MM.1S (cell line): ENCODE measurements at regions not wholly inside any gene's neighbourhood (a gene's known extent, or its start where the extent isn't known, plus 50 kb on each side); places are given as distances from the start of the nearest gene placed in this dataset.

ENCODE experiments used
- DNase-seq: peaks from one replicate; pipeline ENCODE4 v3.0.0-alpha.2; 2015
- H2AFZ ChIP-seq: fragments of 300-600 bp; sonication (generic); 2 replicates; pipeline ENCODE4 v1.6.0; 2016; ENCODE audit warnings: antibody characterized with exemption, low read length
- H3F3A ChIP-seq: fragments of 300-600 bp; sonication (generic); 2 replicates; pipeline ENCODE4 v1.6.1; 2016; ENCODE audit warnings: mild to moderate bottlenecking, antibody characterized with exemption, low read length, moderate library complexity, mixed read lengths; ENCODE audit not compliant: insufficient read depth
- H3K27ac ChIP-seq: fragments of 300-600 bp; sonication (generic); 2 replicates; pipeline ENCODE4 v1.5.1; 2016; ENCODE audit warnings: mild to moderate bottlenecking, low read length
- H3K27me3 ChIP-seq: fragments of 300-600 bp; sonication (generic); replicated peaks from 2 replicates; pipeline ENCODE4 v1.6.0; 2016; ENCODE audit warnings: low read length; ENCODE audit not compliant: insufficient read depth
- H3K36me3 ChIP-seq: fragments of 300-600 bp; sonication (generic); replicated peaks from 2 replicates; pipeline ENCODE4 v1.6.1; 2016; ENCODE audit warnings: mild to moderate bottlenecking, low read length, mixed read lengths; ENCODE audit not compliant: insufficient read depth
- H3K4me1 ChIP-seq: fragments of 300-600 bp; sonication (generic); 2 replicates; pipeline ENCODE4 v1.6.1; 2016; ENCODE audit warnings: low read length, mixed read lengths
- H3K4me2 ChIP-seq: fragments of 300-600 bp; sonication (generic); 2 replicates; pipeline ENCODE4 v1.6.0; 2016; ENCODE audit warnings: low read depth, low read length
- H3K4me3 ChIP-seq: fragments of 300-600 bp; sonication (generic); 2 replicates; pipeline ENCODE4 v1.5.1; 2016; ENCODE audit warnings: low read length, mixed read lengths
- H3K79me2 ChIP-seq: fragments of 300-600 bp; sonication (generic); 2 replicates; pipeline ENCODE4 v1.6.1; 2016; ENCODE audit warnings: mixed run types, low read length, mixed read lengths
- H3K9ac ChIP-seq: fragments of 300-600 bp; sonication (generic); 2 replicates; pipeline ENCODE4 v1.6.1; 2016; ENCODE audit warnings: low read length, mixed read lengths
- H3K9me2 ChIP-seq: fragments of 300-600 bp; sonication (generic); replicated peaks from 2 replicates; pipeline ENCODE4 v1.6.1; 2016; ENCODE audit warnings: mild to moderate bottlenecking, low read length, mixed read lengths; ENCODE audit not compliant: insufficient read depth
- H3K9me3 ChIP-seq: fragments of 300-600 bp; sonication (generic); replicated peaks from 2 replicates; pipeline ENCODE4 v1.6.1; 2016; ENCODE audit warnings: mild to moderate bottlenecking, low read length, mixed read lengths; ENCODE audit not compliant: insufficient read depth
- H4K20me1 ChIP-seq: fragments of 300-600 bp; sonication (generic); 2 replicates; pipeline ENCODE4 v1.6.1; 2016; ENCODE audit warnings: mild to moderate bottlenecking, low read length, moderate library complexity, mixed read lengths; ENCODE audit not compliant: insufficient read depth
- EZH2 ChIP-seq: fragments of 300-600 bp; sonication (generic); optimal IDR thresholded peaks from 2 replicates; pipeline ENCODE3; 2017; ENCODE audit warnings: low read depth, mild to moderate bottlenecking, antibody characterized with exemption, low read length, mixed read lengths
- EZH2phosphoT487 ChIP-seq: fragments of 300-600 bp; sonication (generic); IDR thresholded peaks from 2 replicates; pipeline ENCODE4 v1.6.1; 2018; ENCODE audit warnings: antibody characterized with exemption, low read length
- TF ChIP-seq, protein P1 (sequence below): fragments of 300-600 bp; sonication (generic); IDR thresholded peaks from 2 replicates; pipeline ENCODE4 v1.5.1; 2016; ENCODE audit warnings: antibody characterized with exemption, low read length, mixed read lengths

DNA sequence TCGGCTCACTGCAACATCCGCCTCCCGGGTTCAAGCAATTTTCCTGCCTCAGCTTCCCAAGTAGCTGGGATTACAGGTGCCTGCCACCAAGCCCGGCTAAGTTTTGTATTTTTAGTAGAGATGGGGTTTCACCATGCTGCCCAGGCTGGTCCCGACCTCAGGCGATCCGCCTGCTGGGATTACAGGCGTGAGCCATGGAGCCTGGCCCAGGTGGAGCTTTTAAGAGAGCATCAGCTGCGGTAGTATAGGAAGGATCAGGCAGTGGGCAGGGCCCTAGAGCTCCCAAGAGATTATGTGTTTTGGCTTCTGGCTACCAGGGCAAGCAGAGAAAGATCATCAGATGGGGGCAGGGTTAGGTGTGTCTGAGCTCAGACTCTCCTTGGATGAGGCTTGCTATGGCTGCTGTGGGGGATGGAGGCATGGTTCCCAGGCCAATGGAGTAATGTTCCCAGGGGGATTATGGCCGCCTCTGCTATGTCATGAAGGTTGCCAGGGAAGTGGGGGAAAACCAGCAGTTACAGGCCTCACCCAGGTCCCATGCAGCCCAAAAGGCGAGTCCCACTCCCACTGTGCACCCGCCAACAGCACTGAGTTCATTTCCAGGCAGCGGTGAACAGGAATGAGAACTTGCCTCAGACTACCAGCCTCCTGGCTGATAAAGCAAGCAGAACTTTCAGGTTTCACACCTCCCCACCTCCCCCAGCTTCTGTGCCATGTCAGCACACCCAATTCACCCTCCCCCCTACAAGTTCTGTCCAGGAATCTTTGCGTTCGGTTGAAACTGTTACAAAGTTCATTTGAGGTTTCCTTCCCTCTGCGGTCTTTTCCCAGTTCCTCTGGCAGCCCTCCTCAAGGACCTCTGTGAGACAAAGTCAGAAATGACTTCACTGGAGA is 507.6 kb downstream of the SPATA31D1 start:
- Histone ChIP-seq H3K4me2 (peak overlapping the region; percentile 66), H2AFZ (0 out of 2 replicates have a peak overlapping the region, but pooled peaks have one; percentile 46)

DNA sequence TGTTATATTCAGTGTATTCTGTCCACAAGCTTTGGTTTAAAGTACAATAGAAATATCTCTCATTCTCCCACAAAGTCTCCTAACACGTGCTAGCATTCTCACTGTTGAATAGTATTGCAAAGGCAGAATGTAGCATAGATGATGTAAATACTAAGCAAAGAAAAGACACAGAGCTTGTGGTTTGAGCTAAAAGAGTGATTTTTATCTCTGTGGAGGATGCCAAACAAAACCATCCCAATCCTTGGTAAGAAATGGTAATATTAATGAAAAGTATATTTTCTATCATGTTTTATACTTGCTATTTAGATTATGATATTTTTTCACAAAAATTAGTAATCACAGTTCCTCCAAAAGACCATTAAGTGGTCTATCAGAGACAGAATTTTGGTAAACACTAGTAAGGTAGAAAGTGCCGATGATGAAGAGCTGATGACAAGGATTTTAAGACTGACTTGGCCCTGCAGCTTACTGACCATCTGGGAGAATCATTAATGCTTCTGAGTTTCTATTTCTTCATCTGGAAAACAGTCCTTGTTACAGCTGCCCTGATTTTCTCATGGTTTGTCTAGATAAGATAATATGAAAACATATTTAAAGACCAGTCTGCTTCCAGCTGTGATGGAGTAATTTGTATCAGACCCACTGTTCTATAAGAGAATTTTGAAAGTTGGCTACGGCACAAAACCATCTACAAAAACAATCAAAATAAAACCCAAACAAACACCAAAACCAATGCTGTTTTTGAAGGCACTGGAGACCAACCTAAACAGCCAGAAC is 510.2 kb downstream of the SPATA31D1 start:
- Histone ChIP-seq H3F3A (no peaks in the 10 kb centered on the region), H4K20me1 (no peaks in the 10 kb centered on the region), H3K9me2 (no peaks in the 10 kb centered on the region), H3K79me2 (no peaks in the 10 kb centered on the region), H3K27ac (no peak overlapping the region), H3K9ac (no peak overlapping the region), H3K4me3 (no peak overlapping the region), H3K4me1 (peaks cover 17% of the 10 kb centered on the region), H3K36me3 (no peaks in the 10 kb centered on the region), H2AFZ (no peak overlapping the region), H3K9me3 (no peaks in the 10 kb centered on the region), H3K4me2 (no peak overlapping the region), H3K27me3 (no peaks in the 10 kb centered on the region)
- TF ChIP-seq, protein P1, sequence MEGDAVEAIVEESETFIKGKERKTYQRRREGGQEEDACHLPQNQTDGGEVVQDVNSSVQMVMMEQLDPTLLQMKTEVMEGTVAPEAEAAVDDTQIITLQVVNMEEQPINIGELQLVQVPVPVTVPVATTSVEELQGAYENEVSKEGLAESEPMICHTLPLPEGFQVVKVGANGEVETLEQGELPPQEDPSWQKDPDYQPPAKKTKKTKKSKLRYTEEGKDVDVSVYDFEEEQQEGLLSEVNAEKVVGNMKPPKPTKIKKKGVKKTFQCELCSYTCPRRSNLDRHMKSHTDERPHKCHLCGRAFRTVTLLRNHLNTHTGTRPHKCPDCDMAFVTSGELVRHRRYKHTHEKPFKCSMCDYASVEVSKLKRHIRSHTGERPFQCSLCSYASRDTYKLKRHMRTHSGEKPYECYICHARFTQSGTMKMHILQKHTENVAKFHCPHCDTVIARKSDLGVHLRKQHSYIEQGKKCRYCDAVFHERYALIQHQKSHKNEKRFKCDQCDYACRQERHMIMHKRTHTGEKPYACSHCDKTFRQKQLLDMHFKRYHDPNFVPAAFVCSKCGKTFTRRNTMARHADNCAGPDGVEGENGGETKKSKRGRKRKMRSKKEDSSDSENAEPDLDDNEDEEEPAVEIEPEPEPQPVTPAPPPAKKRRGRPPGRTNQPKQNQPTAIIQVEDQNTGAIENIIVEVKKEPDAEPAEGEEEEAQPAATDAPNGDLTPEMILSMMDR, result no peak
- TF ChIP-seq EZH2phosphoT487, result no peak
- no peak for TF ChIP-seq EZH2
- no peak for DNase-seq

More for the DNA sequence above, 507.6 kb downstream of the SPATA31D1 start:
- peaks cover 17% of the 10 kb centered on the region for H3K4me1 ChIP-seq
- H3K4me3 ChIP-seq, result no peak overlapping the region
- H3F3A ChIP-seq, result no peaks in the 10 kb centered on the region
- H3K9me3 ChIP-seq, result no peaks in the 10 kb centered on the region
- H3K9ac ChIP-seq, result no peak overlapping the region
- no peaks in the 10 kb centered on the region for H3K36me3 ChIP-seq
- no peaks in the 10 kb centered on the region for H3K9me2 ChIP-seq
- peak; percentile 77 for DNase-seq
- no peaks in the 10 kb centered on the region for H4K20me1 ChIP-seq
- no peak for TF ChIP-seq EZH2phosphoT487
- TF ChIP-seq EZH2, result no peak
- TF ChIP-seq, protein P1, result no peak
- no peaks in the 10 kb centered on the region for H3K27me3 ChIP-seq
- H3K79me2 ChIP-seq, result no peaks in the 10 kb centered on the region
- H3K27ac ChIP-seq, result peak overlapping the region; percentile 40; the same call in 1 of the 2 replicates

DNA sequence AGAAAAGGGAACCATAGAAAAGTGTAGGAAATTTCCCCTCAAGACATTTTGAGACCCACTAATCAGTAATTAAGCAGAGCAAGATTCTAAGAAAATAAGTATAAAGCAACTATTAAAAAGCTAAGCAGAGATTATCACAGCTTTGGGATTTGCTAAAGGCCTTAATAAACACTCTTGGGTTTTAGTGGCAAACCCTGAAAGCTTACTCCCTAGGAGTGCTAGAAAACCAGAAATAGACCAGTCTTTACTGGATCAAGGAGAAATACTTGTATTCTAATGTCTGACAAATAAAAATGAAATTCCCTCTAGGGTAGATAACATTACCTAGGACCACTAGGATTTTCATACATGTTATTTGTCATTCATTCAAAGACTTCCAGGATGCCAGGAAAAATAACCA is 510.8 kb downstream of the SPATA31D1 start:
- Histone ChIP-seq H3K9me2 (no peaks in the 10 kb centered on the region), H3K9ac (no peak overlapping the region), H3K9me3 (no peaks in the 10 kb centered on the region), H4K20me1 (no peaks in the 10 kb centered on the region), H3K27me3 (no peaks in the 10 kb centered on the region), H3K4me2 (no peak overlapping the region), H3K4me3 (no peak overlapping the region), H2AFZ (no peak overlapping the region), H3K27ac (no peak overlapping the region), H3K79me2 (no peaks in the 10 kb centered on the region), H3F3A (no peaks in the 10 kb centered on the region), H3K36me3 (no peaks in the 10 kb centered on the region), H3K4me1 (peaks cover 17% of the 10 kb centered on the region)
- DNase-seq, result no peak
- no peak for TF ChIP-seq EZH2
- TF ChIP-seq, protein P1, result no peak
- TF ChIP-seq EZH2phosphoT487, result no peak
